ENCODE measurements at regions not wholly inside any gene's neighbourhood (a gene's known extent, or its start where the extent isn't known, plus 50 kb on each side); places are given as distances from the start of the nearest gene placed in this dataset.
"Not testable (repeated sequence)": the region's sequence is repeated elsewhere in the genome, so short reads cannot be mapped to it uniquely, and the experiment has no call there.

- H3K9ac ChIP-seq (ENCODE audit: low read depth in 1 of 3, low read length in 3 of 3) = no peak overlapping the region
- H3K36me3 ChIP-seq (ENCODE audit: control insufficient read depth in 3 of 3, insufficient read depth in 3 of 3, low read length in 3 of 3) = no peaks in the 10 kb centered on the region
- no peaks in the 10 kb centered on the region for H3K9me3 ChIP-seq (ENCODE audit: control insufficient read depth in 3 of 3, low read length in 3 of 3)
- no peaks in the 10 kb centered on the region for H3K4me1 ChIP-seq (ENCODE audit: control insufficient read depth in 3 of 3, insufficient read depth in 3 of 3, low read length in 3 of 3)
- no peak overlapping the region for H3K27ac ChIP-seq (ENCODE audit: low read depth, low read length)
- no peak overlapping the region for H3K4me3 ChIP-seq (ENCODE audit: low read length in 3 of 3)
- no peaks in the 10 kb centered on the region for H3K27me3 ChIP-seq (ENCODE audit: control insufficient read depth in 3 of 3, insufficient read depth in 3 of 3, low read length in 3 of 3)
Measured at GRCh38 chr4:27930976-27931375, 1070.3 kb downstream of the STIM2 start.

GRCh38 chr4:27931584-27931983 is 1070.9 kb downstream of the STIM2 start:
- no peaks in the 10 kb centered on the region for H3K36me3 ChIP-seq (ENCODE audit: control insufficient read depth in 3 of 3, insufficient read depth in 3 of 3, low read length in 3 of 3)
- H3K4me3 ChIP-seq (ENCODE audit: low read length in 3 of 3) = no peak overlapping the region
- H3K4me1 ChIP-seq (ENCODE audit: control insufficient read depth in 3 of 3, insufficient read depth in 3 of 3, low read length in 3 of 3) = no peaks in the 10 kb centered on the region
- H3K27ac ChIP-seq (ENCODE audit: low read depth, low read length) = no peak overlapping the region
- no peaks in the 10 kb centered on the region for H3K9me3 ChIP-seq (ENCODE audit: control insufficient read depth in 3 of 3, low read length in 3 of 3)
- no peak overlapping the region for H3K9ac ChIP-seq (ENCODE audit: low read depth in 1 of 3, low read length in 3 of 3)
- no peaks in the 10 kb centered on the region for H3K27me3 ChIP-seq (ENCODE audit: control insufficient read depth in 3 of 3, insufficient read depth in 3 of 3, low read length in 3 of 3)

- no peaks in the 10 kb centered on the region for H3K36me3 ChIP-seq (ENCODE audit: control insufficient read depth in 3 of 3, insufficient read depth in 3 of 3, low read length in 3 of 3)
- no peak overlapping the region for H3K27ac ChIP-seq (ENCODE audit: low read depth, low read length)
- no peak overlapping the region for H3K4me3 ChIP-seq (ENCODE audit: low read length in 3 of 3)
- H3K9me3 ChIP-seq (ENCODE audit: control insufficient read depth in 3 of 3, low read length in 3 of 3) = no peaks in the 10 kb centered on the region
- no peak overlapping the region for H3K9ac ChIP-seq (ENCODE audit: low read depth in 1 of 3, low read length in 3 of 3)
- H3K27me3 ChIP-seq (ENCODE audit: control insufficient read depth in 3 of 3, insufficient read depth in 3 of 3, low read length in 3 of 3) = no peaks in the 10 kb centered on the region
- H3K4me1 ChIP-seq (ENCODE audit: control insufficient read depth in 3 of 3, insufficient read depth in 3 of 3, low read length in 3 of 3) = no peaks in the 10 kb centered on the region
Measured at GRCh38 chr4:27934871-27935270, 1074.2 kb downstream of the STIM2 start.

DNA sequence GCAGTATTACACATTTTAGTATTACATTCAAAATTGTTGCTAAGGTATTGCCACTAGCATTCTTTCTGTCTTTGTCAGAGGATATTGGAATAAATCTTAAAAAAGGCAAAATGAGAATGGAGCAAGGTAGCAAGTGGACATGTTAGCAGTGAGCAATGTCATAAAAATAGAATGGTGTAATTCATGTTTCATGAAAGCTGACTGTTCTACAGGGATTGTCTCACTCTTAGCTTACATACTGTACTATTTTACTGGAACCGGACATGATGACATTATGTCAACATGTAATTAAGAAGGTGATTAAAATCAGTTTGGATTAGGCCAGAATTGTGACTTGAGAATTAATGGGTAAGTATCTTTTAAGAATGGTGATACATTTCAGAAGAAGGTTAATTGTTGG is 1086.2 kb downstream of the STIM2 start:
- Histone ChIP-seq H3K9me3 (ENCODE audit: control insufficient read depth in 3 of 3, low read length in 3 of 3) (no peaks in the 10 kb centered on the region), H3K27ac (ENCODE audit: low read depth, low read length) (no peak overlapping the region), H3K4me3 (ENCODE audit: low read length in 3 of 3) (no peak overlapping the region), H3K36me3 (ENCODE audit: control insufficient read depth in 3 of 3, insufficient read depth in 3 of 3, low read length in 3 of 3) (no peaks in the 10 kb centered on the region), H3K27me3 (ENCODE audit: control insufficient read depth in 3 of 3, insufficient read depth in 3 of 3, low read length in 3 of 3) (no peaks in the 10 kb centered on the region), H3K9ac (ENCODE audit: low read depth in 1 of 3, low read length in 3 of 3) (no peak overlapping the region), H3K4me1 (ENCODE audit: control insufficient read depth in 3 of 3, insufficient read depth in 3 of 3, low read length in 3 of 3) (no peaks in the 10 kb centered on the region)

GRCh38 chr4:27947302-27947701 is 1086.7 kb downstream of the STIM2 start:
- no peak overlapping the region for H3K4me3 ChIP-seq (ENCODE audit: low read length in 3 of 3)
- H3K4me1 ChIP-seq (ENCODE audit: control insufficient read depth in 3 of 3, insufficient read depth in 3 of 3, low read length in 3 of 3) = no peaks in the 10 kb centered on the region
- no peaks in the 10 kb centered on the region for H3K9me3 ChIP-seq (ENCODE audit: control insufficient read depth in 3 of 3, low read length in 3 of 3)
- no peaks in the 10 kb centered on the region for H3K27me3 ChIP-seq (ENCODE audit: control insufficient read depth in 3 of 3, insufficient read depth in 3 of 3, low read length in 3 of 3)
- no peak overlapping the region for H3K27ac ChIP-seq (ENCODE audit: low read depth, low read length)
- H3K9ac ChIP-seq (ENCODE audit: low read depth in 1 of 3, low read length in 3 of 3) = no peak overlapping the region
- no peaks in the 10 kb centered on the region for H3K36me3 ChIP-seq (ENCODE audit: control insufficient read depth in 3 of 3, insufficient read depth in 3 of 3, low read length in 3 of 3)

DNA sequence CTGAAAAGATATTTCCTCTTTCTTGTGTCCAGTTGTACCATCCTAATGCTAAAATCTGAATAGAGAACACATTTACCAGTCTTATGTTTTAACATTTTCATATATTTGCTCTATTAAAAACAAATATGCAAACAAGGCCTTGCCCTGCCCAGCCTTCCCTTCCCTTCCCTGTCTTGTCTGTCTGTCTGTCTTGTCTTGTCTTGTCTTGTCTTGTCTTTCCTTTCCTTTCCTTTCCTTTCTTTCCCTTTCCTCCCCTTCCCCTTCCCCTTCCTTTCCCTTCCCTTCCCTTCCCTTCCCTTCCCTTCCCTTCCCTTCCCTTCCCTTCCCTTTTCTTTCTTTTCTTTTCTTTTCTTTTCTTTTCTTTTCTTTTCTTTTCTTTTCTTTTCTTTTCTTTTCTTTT is 1103.5 kb downstream of the STIM2 start:
- Histone ChIP-seq H3K4me1 (ENCODE audit: control insufficient read depth in 3 of 3, insufficient read depth in 3 of 3, low read length in 3 of 3) (no peaks in the 10 kb centered on the region), H3K9me3 (ENCODE audit: control insufficient read depth in 3 of 3, low read length in 3 of 3) (no peaks in the 10 kb centered on the region), H3K36me3 (ENCODE audit: control insufficient read depth in 3 of 3, insufficient read depth in 3 of 3, low read length in 3 of 3) (no peaks in the 10 kb centered on the region), H3K9ac (ENCODE audit: low read depth in 1 of 3, low read length in 3 of 3) (no peak overlapping the region), H3K27ac (ENCODE audit: low read depth, low read length) (no peak overlapping the region), H3K4me3 (ENCODE audit: low read length in 3 of 3) (no peak overlapping the region), H3K27me3 (ENCODE audit: control insufficient read depth in 3 of 3, insufficient read depth in 3 of 3, low read length in 3 of 3) (no peaks in the 10 kb centered on the region)

DNA sequence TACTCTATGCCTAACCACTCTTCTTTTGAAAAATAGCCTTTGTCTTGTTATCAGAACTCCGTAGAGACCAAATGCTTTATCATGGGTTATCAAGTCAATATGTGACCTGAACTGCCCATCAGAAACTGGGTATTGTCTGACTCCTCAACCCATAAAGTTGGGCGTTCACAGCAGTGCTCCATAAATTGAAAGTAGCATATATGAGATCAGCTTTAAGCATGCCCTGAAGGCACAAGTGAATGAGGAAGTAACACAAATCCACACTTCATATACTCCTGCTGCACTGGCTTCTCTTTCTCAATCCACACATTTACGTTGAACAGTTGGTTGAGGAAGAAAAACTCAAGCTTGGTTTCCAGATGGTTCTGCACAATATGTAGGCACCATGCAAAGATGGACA is 1106.0 kb downstream of the STIM2 start:
- Histone ChIP-seq H3K4me3 (ENCODE audit: low read length in 3 of 3) (no peak overlapping the region), H3K36me3 (ENCODE audit: control insufficient read depth in 3 of 3, insufficient read depth in 3 of 3, low read length in 3 of 3) (no peaks in the 10 kb centered on the region), H3K9ac (ENCODE audit: low read depth in 1 of 3, low read length in 3 of 3) (no peak overlapping the region), H3K9me3 (ENCODE audit: control insufficient read depth in 3 of 3, low read length in 3 of 3) (no peaks in the 10 kb centered on the region), H3K27me3 (ENCODE audit: control insufficient read depth in 3 of 3, insufficient read depth in 3 of 3, low read length in 3 of 3) (no peaks in the 10 kb centered on the region), H3K4me1 (ENCODE audit: control insufficient read depth in 3 of 3, insufficient read depth in 3 of 3, low read length in 3 of 3) (no peaks in the 10 kb centered on the region), H3K27ac (ENCODE audit: low read depth, low read length) (no peak overlapping the region)

DNA sequence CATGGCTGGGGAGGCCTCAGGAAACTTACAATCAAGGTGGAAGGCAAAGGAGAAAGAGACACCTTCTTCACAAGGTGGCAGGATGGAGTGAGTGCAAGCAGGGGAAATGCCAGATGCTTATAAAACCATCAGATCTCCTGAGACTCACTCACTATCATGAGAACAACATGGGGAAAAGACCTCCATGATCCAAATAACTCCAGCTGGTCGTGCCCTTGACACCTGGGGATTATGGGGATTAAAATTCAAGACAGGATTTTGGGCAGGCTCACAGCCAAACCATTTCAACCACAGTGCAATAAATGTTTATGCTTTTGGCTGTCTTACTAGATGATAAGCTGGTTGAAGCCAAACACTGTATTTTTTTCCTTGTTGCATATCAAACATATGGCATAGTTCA is 1112.4 kb downstream of the STIM2 start:
- Histone ChIP-seq H3K27me3 (ENCODE audit: control insufficient read depth in 3 of 3, insufficient read depth in 3 of 3, low read length in 3 of 3) (no peaks in the 10 kb centered on the region), H3K36me3 (ENCODE audit: control insufficient read depth in 3 of 3, insufficient read depth in 3 of 3, low read length in 3 of 3) (no peaks in the 10 kb centered on the region), H3K27ac (ENCODE audit: low read depth, low read length) (no peak overlapping the region), H3K9ac (ENCODE audit: low read depth in 1 of 3, low read length in 3 of 3) (no peak overlapping the region), H3K4me1 (ENCODE audit: control insufficient read depth in 3 of 3, insufficient read depth in 3 of 3, low read length in 3 of 3) (no peaks in the 10 kb centered on the region), H3K4me3 (ENCODE audit: low read length in 3 of 3) (no peak overlapping the region), H3K9me3 (ENCODE audit: control insufficient read depth in 3 of 3, low read length in 3 of 3) (no peaks in the 10 kb centered on the region)

GRCh38 chr4:27973700-27974099 is 1113.1 kb downstream of the STIM2 start:
- H3K9me3 ChIP-seq (ENCODE audit: control insufficient read depth in 3 of 3, low read length in 3 of 3) = no peaks in the 10 kb centered on the region
- H3K4me3 ChIP-seq (ENCODE audit: low read length in 3 of 3) = no peak overlapping the region
- no peak overlapping the region for H3K9ac ChIP-seq (ENCODE audit: low read depth in 1 of 3, low read length in 3 of 3)
- no peaks in the 10 kb centered on the region for H3K27me3 ChIP-seq (ENCODE audit: control insufficient read depth in 3 of 3, insufficient read depth in 3 of 3, low read length in 3 of 3)
- H3K27ac ChIP-seq (ENCODE audit: low read depth, low read length) = no peak overlapping the region
- no peaks in the 10 kb centered on the region for H3K36me3 ChIP-seq (ENCODE audit: control insufficient read depth in 3 of 3, insufficient read depth in 3 of 3, low read length in 3 of 3)
- H3K4me1 ChIP-seq (ENCODE audit: control insufficient read depth in 3 of 3, insufficient read depth in 3 of 3, low read length in 3 of 3) = no peaks in the 10 kb centered on the region

DNA sequence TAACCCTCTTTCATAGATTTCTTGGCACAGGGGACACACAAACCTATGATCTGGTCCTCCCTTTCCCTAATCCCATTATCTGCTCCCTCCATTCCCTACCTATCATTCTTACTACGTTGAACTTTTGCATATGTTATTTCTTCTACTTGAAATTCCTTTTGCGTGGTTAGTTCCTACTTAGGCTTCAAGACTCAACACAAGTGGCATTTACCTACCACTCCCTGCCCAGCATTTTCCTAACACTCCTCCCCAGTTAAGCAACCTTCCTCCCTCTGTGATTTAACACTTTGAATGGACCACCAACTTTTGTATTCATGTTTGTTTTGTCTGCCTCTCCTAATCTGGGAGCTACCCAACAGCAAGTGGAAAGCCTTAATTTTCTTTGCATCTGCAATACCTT is 1113.7 kb downstream of the STIM2 start:
- Histone ChIP-seq H3K27ac (ENCODE audit: low read depth, low read length) (no peak overlapping the region), H3K4me1 (ENCODE audit: control insufficient read depth in 3 of 3, insufficient read depth in 3 of 3, low read length in 3 of 3) (no peaks in the 10 kb centered on the region), H3K36me3 (ENCODE audit: control insufficient read depth in 3 of 3, insufficient read depth in 3 of 3, low read length in 3 of 3) (no peaks in the 10 kb centered on the region), H3K9me3 (ENCODE audit: control insufficient read depth in 3 of 3, low read length in 3 of 3) (no peaks in the 10 kb centered on the region), H3K4me3 (ENCODE audit: low read length in 3 of 3) (no peak overlapping the region), H3K9ac (ENCODE audit: low read depth in 1 of 3, low read length in 3 of 3) (no peak overlapping the region), H3K27me3 (ENCODE audit: control insufficient read depth in 3 of 3, insufficient read depth in 3 of 3, low read length in 3 of 3) (no peaks in the 10 kb centered on the region)

- H3K4me3 ChIP-seq (ENCODE audit: low read length in 3 of 3); H3K27me3 ChIP-seq (ENCODE audit: control insufficient read depth in 3 of 3, insufficient read depth in 3 of 3, low read length in 3 of 3); H3K9me3 ChIP-seq (ENCODE audit: control insufficient read depth in 3 of 3, low read length in 3 of 3); H3K36me3 ChIP-seq (ENCODE audit: control insufficient read depth in 3 of 3, insufficient read depth in 3 of 3, low read length in 3 of 3); H3K4me1 ChIP-seq (ENCODE audit: control insufficient read depth in 3 of 3, insufficient read depth in 3 of 3, low read length in 3 of 3); H3K27ac ChIP-seq (ENCODE audit: low read depth, low read length); H3K9ac ChIP-seq (ENCODE audit: low read depth in 1 of 3, low read length in 3 of 3): not testable (repeated sequence)
Measured at GRCh38 chr4:27974881-27975280, 1114.2 kb downstream of the STIM2 start.
